Spleen (tissue), 4 donors: ENCODE measurements at regions not wholly inside any gene's neighbourhood (a gene's known extent, or its start where the extent isn't known, plus 50 kb on each side); places are given as distances from the start of the nearest gene placed in this dataset.

ENCODE experiments used
- small RNA-seq, 4 donors: library from RNA; depleted of rRNA; stranded (forward); fragments of <200 nt; gene quantifications; one replicate each; pipeline ENCODE3, GENCODE V24; 2016

Small RNA genes lying in the stretch of these regions (small RNA-seq; reads per million reads assigned to genes)
- gene COX6CP6: 0 reads per million in 4 donors
- gene RNU6-281P: 0 reads per million in 4 donors
